WTC11 (cell line): ENCODE measurements at regions not wholly inside any gene's neighbourhood (a gene's known extent, or its start where the extent isn't known, plus 50 kb on each side); places are given as distances from the start of the nearest gene placed in this dataset.

Experiments used
- ETV6 ChIP-seq: sonication (generic); formaldehyde crosslinking; IDR thresholded peaks from 2 replicates; pipeline ENCODE4 v1.8.1; 2022; ENCODE audit warnings: mild to moderate bottlenecking, missing genetic modification reagents
- GTF2I ChIP-seq: fragments of 250-450 bp; sonication (Bioruptor Pico); conservative IDR thresholded peaks from 2 replicates; pipeline ENCODE4 v1.4.0; 2021; ENCODE audit warnings: mild to moderate bottlenecking
- TF ChIP-seq, protein P1 (sequence below): fragments of 200-600 bp; IDR thresholded peaks from 2 replicates; pipeline ENCODE4 v1.8.0; 2022; ENCODE audit warnings: antibody characterized with exemption

DNA sequence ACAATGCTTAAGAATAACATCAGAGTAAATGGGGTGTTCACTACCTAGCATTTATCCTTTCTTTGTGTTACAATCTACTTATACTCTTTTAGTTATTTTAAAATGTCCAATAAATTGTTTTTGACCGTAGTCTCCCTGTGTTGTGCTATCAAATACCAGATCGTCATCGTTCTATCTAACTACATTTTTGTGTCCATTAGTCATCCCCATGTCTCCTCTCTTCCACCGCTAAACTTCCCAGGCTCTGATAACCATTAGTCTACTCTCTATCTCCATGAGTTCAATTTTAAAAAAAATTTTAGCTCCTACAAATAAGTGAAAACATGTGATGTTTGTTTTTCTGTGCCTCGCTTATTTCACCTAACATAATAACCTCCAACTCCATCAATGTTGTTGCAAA, 381.9 kb downstream of the PRDM5 start:
- no peak for TF ChIP-seq ETV6 (CRISPR knock-in tag)
- TF ChIP-seq, protein P1, sequence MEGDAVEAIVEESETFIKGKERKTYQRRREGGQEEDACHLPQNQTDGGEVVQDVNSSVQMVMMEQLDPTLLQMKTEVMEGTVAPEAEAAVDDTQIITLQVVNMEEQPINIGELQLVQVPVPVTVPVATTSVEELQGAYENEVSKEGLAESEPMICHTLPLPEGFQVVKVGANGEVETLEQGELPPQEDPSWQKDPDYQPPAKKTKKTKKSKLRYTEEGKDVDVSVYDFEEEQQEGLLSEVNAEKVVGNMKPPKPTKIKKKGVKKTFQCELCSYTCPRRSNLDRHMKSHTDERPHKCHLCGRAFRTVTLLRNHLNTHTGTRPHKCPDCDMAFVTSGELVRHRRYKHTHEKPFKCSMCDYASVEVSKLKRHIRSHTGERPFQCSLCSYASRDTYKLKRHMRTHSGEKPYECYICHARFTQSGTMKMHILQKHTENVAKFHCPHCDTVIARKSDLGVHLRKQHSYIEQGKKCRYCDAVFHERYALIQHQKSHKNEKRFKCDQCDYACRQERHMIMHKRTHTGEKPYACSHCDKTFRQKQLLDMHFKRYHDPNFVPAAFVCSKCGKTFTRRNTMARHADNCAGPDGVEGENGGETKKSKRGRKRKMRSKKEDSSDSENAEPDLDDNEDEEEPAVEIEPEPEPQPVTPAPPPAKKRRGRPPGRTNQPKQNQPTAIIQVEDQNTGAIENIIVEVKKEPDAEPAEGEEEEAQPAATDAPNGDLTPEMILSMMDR, result no peak
- TF ChIP-seq GTF2I, result no peak
